ENCODE measurements at regions not wholly inside any gene's neighbourhood (a gene's known extent, or its start where the extent isn't known, plus 50 kb on each side); places are given as distances from the start of the nearest gene placed in this dataset.

DNA sequence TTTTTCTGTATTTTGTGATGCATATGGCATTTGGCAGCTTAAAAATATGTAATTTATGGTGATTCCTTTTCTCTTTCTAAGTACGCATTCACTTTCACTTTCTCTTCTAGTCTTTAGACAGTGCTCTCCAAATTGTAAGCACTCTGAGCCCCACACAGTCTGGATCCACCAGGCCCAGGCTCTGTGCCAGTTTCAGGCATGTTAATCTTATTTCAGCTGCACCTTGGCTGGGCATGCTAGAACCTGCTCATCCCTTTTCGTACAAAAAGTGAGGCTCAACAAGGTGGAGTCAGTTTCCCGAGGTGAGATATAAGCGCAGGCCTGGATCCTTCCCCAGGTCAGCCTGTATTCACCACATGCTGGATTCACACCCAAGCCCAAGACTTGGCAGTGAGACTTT is 203.9 kb downstream of the MTX2 start:
- H3K4me3 ChIP-seq (ENCODE audit: low read depth, low read length) = no peak overlapping the region
- TF ChIP-seq CTCF (IDR thresholded peaks at IDR 0.05; ENCODE audit: low read depth, low read length, missing control alignments) = no peak
- in situ Hi-C loops (cut with HindIII; ENCODE audit: low sequenced_read_pairs) = no loop called here
- no peak for DNase-seq (ENCODE audit: low read depth)

DNA sequence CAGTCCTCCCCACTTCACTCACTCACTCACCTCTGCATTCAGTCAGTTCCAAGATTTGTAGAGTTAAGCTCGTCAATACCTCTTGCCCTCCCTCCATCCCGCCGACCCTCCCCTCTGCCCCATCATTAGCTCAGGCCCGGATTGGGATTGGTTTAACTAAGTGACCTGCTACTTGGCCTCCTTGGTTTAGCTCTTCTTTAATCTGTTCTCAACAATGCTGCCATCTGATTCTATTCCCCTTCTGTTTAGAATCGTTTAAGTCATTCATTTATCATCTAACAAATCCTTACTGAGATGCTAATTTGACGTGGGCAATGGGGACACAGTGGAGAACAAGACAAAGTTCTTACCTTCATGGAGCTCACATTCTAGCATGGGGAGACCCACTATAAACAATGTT is 204.6 kb downstream of the MTX2 start:
- no peak for TF ChIP-seq CTCF (IDR thresholded peaks at IDR 0.05; ENCODE audit: low read depth, low read length, missing control alignments)
- no peak for DNase-seq (ENCODE audit: low read depth)
- in situ Hi-C loops (cut with HindIII; ENCODE audit: low sequenced_read_pairs) = no loop called here
- H3K4me3 ChIP-seq (ENCODE audit: low read depth, low read length) = no peak overlapping the region

- in situ Hi-C loops (cut with HindIII; ENCODE audit: low sequenced_read_pairs) = loop anchor here (5.0 kb wide), 1 partner anchor 55 kb away; no protein-coding TSS in a partner anchor
- no peak overlapping the region for H3K4me3 ChIP-seq (ENCODE audit: low read depth, low read length)
- TF ChIP-seq CTCF (IDR thresholded peaks at IDR 0.05; ENCODE audit: low read depth, low read length, missing control alignments) = no peak
- no peak for DNase-seq (ENCODE audit: low read depth)
Measured at GRCh38 chr2:176477336-176477735, 208.1 kb downstream of the MTX2 start.

DNA sequence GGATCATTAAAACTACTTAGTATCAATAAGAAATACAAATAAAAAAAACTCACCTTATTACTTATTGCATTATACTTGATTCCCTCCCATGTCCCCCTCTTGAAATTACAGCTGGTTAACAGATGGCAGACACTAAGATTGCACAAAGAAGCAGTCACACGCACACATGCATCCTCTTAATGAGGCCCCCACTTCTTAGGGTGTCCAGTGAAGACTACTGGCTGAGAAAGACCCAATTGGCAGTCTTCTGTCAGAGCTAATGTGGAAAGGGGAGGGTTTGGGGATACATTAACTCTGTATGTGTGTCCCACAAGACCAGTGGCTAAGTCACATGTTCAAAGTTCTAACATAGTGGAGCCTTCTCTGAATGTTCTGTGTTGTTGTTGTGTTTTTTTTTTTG is 210.7 kb downstream of the MTX2 start:
- no peak for TF ChIP-seq CTCF (IDR thresholded peaks at IDR 0.05; ENCODE audit: low read depth, low read length, missing control alignments)
- in situ Hi-C loops (cut with HindIII; ENCODE audit: low sequenced_read_pairs) = loop anchor here (5.0 kb wide), 1 partner anchor 52 kb away; no protein-coding TSS in a partner anchor
- no peak for DNase-seq (ENCODE audit: low read depth)
- H3K4me3 ChIP-seq (ENCODE audit: low read depth, low read length) = no peak overlapping the region

GRCh38 chr2:176482107-176482506 is 212.9 kb downstream of the MTX2 start:
- in situ Hi-C loops (cut with HindIII; ENCODE audit: low sequenced_read_pairs) = no loop called here
- H3K4me3 ChIP-seq (ENCODE audit: low read depth, low read length) = no peak overlapping the region
- TF ChIP-seq CTCF (IDR thresholded peaks at IDR 0.05; ENCODE audit: low read depth, low read length, missing control alignments) = no peak
- DNase-seq (ENCODE audit: low read depth) = no peak

DNA sequence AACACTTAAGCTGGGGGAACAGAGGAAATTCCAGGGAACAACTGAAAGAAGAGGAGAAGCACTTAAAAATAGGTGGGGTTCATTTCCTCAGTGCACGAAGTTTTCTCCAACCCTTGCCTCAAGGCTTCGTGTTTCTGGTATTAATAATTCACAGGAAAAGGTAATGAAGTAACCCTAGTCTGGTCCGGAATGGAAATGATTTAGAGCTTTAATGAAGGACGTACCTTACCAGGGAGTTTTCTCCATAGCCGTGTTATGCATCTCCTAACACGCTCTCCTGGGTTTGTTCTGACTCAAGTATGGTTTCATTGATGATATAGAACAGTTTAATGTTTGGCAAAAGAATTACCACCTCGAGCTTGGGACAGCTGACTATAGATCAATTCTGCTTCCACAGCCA is 214.2 kb downstream of the MTX2 start:
- DNase-seq (ENCODE audit: low read depth) = no peak
- no peak for TF ChIP-seq CTCF (IDR thresholded peaks at IDR 0.05; ENCODE audit: low read depth, low read length, missing control alignments)
- no peak overlapping the region for H3K4me3 ChIP-seq (ENCODE audit: low read depth, low read length)
- in situ Hi-C loops (cut with HindIII; ENCODE audit: low sequenced_read_pairs) = no loop called here

Data from astrocyte of the cerebellum (primary cell).